ENCODE measurements at regions not wholly inside any gene's neighbourhood (a gene's known extent, or its start where the extent isn't known, plus 50 kb on each side); places are given as distances from the start of the nearest gene placed in this dataset.

DNA sequence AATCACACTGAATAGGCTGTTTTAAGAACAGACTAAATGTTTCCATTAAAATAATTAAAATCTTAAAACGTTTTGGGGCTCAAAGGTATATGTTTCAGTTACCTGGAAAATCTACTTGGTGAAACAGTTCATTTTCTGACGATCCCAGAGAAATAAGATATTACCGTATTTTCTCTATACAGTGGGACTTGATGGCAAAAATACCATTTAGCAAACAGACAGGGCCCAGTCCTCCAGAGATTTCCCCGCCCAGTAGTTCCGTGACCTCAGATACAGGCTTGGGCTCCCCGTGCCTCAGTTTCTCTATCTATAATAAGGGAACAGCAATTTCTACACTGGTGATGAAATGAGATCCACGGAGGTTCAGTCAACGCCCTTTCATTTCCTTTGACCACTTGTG lies 304.4 kb downstream of the VRK1 start:
- TF ChIP-seq, protein P1, sequence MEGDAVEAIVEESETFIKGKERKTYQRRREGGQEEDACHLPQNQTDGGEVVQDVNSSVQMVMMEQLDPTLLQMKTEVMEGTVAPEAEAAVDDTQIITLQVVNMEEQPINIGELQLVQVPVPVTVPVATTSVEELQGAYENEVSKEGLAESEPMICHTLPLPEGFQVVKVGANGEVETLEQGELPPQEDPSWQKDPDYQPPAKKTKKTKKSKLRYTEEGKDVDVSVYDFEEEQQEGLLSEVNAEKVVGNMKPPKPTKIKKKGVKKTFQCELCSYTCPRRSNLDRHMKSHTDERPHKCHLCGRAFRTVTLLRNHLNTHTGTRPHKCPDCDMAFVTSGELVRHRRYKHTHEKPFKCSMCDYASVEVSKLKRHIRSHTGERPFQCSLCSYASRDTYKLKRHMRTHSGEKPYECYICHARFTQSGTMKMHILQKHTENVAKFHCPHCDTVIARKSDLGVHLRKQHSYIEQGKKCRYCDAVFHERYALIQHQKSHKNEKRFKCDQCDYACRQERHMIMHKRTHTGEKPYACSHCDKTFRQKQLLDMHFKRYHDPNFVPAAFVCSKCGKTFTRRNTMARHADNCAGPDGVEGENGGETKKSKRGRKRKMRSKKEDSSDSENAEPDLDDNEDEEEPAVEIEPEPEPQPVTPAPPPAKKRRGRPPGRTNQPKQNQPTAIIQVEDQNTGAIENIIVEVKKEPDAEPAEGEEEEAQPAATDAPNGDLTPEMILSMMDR (tag by site-specific recombination; IDR thresholded peaks at IDR 0.05), result no peak
- TF ChIP-seq, protein P2, sequence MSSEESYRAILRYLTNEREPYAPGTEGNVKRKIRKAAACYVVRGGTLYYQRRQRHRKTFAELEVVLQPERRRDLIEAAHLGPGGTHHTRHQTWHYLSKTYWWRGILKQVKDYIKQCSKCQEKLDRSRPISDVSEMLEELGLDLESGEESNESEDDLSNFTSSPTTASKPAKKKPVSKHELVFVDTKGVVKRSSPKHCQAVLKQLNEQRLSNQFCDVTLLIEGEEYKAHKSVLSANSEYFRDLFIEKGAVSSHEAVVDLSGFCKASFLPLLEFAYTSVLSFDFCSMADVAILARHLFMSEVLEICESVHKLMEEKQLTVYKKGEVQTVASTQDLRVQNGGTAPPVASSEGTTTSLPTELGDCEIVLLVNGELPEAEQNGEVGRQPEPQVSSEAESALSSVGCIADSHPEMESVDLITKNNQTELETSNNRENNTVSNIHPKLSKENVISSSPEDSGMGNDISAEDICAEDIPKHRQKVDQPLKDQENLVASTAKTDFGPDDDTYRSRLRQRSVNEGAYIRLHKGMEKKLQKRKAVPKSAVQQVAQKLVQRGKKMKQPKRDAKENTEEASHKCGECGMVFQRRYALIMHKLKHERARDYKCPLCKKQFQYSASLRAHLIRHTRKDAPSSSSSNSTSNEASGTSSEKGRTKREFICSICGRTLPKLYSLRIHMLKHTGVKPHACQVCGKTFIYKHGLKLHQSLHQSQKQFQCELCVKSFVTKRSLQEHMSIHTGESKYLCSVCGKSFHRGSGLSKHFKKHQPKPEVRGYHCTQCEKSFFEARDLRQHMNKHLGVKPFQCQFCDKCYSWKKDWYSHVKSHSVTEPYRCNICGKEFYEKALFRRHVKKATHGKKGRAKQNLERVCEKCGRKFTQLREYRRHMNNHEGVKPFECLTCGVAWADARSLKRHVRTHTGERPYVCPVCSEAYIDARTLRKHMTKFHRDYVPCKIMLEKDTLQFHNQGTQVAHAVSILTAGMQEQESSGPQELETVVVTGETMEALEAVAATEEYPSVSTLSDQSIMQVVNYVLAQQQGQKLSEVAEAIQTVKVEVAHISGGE (tag by site-specific recombination; conservative IDR thresholded peaks at IDR 0.05; ENCODE audit: low read depth), result no peak
- TF ChIP-seq, protein P3, sequence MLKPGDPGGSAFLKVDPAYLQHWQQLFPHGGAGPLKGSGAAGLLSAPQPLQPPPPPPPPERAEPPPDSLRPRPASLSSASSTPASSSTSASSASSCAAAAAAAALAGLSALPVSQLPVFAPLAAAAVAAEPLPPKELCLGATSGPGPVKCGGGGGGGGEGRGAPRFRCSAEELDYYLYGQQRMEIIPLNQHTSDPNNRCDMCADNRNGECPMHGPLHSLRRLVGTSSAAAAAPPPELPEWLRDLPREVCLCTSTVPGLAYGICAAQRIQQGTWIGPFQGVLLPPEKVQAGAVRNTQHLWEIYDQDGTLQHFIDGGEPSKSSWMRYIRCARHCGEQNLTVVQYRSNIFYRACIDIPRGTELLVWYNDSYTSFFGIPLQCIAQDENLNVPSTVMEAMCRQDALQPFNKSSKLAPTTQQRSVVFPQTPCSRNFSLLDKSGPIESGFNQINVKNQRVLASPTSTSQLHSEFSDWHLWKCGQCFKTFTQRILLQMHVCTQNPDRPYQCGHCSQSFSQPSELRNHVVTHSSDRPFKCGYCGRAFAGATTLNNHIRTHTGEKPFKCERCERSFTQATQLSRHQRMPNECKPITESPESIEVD (tag by site-specific recombination; IDR thresholded peaks at IDR 0.05), result no peak
- no peak for TF ChIP-seq ZNF48 (tag by site-specific recombination; IDR thresholded peaks at IDR 0.05)
- TF ChIP-seq, protein P4, sequence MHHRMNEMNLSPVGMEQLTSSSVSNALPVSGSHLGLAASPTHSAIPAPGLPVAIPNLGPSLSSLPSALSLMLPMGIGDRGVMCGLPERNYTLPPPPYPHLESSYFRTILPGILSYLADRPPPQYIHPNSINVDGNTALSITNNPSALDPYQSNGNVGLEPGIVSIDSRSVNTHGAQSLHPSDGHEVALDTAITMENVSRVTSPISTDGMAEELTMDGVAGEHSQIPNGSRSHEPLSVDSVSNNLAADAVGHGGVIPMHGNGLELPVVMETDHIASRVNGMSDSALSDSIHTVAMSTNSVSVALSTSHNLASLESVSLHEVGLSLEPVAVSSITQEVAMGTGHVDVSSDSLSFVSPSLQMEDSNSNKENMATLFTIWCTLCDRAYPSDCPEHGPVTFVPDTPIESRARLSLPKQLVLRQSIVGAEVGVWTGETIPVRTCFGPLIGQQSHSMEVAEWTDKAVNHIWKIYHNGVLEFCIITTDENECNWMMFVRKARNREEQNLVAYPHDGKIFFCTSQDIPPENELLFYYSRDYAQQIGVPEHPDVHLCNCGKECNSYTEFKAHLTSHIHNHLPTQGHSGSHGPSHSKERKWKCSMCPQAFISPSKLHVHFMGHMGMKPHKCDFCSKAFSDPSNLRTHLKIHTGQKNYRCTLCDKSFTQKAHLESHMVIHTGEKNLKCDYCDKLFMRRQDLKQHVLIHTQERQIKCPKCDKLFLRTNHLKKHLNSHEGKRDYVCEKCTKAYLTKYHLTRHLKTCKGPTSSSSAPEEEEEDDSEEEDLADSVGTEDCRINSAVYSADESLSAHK (tag by site-specific recombination; IDR thresholded peaks at IDR 0.05), result no peak
- no peak for TF ChIP-seq ZBTB1 (tag by site-specific recombination; IDR thresholded peaks at IDR 0.05)
- no peak for TF ChIP-seq KLF1 (tag by site-specific recombination; IDR thresholded peaks at IDR 0.05)
- TF ChIP-seq ZNF335 (tag by site-specific recombination; conservative IDR thresholded peaks at IDR 0.05), result no peak
- TF ChIP-seq YY1 (tag by site-specific recombination; IDR thresholded peaks at IDR 0.05), result no peak
